ENCODE measurements at regions not wholly inside any gene's neighbourhood (a gene's known extent, or its start where the extent isn't known, plus 50 kb on each side); places are given as distances from the start of the nearest gene placed in this dataset.
A peak's percentile ranks its signal among the peaks of the same experiment; 100 is the strongest.
"Not testable (repeated sequence)": the region's sequence is repeated elsewhere in the genome, so short reads cannot be mapped to it uniquely, and the experiment has no call there.

DNA sequence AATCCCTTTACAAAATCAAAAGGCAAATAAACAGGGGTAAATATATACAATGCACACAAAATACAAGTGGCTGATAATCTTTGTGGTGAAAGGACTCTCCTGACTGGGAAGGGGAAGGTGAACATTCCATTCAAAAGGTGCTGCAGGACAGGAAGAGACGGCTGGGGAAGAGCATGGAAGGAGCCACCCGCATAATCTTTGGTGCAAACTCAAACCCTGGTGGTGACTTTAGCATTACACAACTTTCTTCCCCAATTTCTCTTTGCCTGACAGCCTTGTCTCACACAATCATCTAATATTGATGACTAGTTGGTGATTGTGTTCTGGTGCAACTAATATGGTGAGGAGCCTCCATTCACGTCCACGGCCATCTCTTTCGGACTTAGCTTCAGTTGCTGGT lies 117.0 kb upstream of the EGFR start:
- DNase-seq = no peak

DNA sequence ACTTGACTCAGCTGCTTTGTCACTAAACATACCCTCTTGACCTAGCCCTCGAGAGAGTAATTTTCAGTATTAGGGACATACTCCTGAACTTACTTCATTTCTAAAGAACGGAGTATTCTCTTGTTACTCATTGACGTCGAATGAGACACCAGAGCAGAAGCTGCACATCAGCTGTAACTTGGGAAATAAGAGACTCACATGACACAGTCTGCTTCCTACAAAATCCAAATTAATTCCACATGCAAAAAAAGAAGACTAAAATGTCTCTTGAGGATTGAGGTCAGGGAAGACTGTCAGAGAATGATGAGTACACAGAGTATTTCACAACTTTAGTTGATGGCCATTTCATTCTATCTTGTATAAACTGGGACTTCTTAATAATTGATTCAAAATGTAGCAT lies 114.7 kb upstream of the EGFR start:
- no peak for DNase-seq

DNA sequence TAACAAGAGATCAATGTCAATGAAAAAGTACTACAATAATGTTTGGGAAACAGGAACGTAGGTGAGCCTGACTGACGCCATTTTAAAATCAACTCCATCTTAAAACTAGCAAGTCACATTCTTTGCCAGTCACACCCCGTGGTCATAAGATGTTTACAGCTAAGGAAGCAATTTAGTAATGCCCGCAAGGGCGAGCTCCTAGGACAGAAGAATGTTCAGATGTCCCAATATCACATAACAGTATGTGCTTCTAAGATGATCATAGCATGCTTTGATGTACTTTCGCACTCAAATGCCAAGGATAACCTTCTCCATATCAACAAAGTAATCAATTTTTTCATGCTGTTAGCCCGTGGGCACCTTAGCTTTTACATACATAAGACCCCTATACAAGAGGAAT lies 113.8 kb upstream of the EGFR start:
- no peak for DNase-seq

DNA sequence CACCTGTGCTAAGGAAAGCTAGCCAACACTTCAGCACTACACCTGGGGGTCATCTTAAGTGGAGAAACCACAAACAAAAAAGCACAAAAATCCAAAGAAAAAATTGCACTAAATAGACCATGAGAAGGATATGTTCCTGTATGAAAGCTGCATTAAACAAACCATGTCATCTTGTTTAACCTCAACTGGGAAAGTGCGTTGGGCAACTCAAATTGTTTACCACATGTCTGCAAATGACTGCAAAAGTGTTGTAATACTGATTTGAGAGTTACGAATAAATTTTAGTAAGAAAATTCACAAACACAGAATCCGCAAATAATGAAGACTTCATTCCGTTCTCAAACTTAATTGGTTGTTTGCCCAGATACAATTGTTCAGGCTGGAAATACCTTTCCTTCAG lies 111.9 kb upstream of the EGFR start:
- DNase-seq = no peak

DNA sequence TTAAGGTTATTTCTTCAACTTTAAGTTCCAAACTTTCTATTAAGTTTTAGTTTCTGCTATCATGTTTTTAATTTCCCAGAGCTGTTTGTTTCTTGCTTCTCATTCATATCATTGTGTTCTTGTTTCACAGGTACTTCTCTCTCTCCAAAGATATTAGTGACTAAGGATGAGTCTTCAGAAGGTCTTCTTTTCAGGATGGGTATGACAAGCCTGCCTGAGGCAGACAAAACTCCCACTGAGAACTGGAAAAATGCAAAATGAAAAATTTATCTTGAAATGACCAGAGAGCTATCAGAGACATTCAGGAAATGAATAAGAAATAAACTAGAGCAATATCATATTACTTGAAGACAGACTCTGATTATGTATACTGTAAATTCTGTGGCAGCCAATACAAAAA lies 110.8 kb upstream of the EGFR start:
- DNase-seq = no peak

DNA sequence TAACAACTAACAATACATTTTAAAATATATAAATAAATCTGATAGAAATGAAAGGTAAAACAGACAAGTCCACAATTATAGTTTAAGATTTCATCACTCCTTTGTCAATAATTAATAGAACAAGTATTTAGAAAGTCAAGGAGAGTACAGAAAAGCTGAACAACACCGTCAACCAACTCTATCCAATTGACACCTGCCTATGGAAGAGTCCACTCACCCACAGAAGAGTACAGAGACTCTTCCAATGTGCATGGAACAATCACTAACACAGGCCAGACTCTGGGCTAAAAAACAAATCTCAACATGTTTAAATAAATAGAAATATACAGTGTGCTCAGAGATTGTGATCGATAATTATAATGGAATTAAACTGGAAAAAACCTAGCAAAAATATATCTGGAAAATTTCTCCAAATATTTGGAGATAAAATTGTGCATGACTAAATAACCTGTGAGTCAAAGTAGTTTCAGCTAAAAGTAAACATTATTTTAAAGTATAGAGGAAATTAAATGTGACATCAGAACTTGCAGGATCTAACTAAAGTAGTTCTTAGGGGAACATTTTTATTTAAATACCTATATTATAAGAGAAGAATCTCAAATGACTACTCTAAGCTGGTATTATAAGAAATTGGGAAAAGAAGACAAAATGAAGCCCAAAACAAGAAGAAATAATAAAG lies 109.9 kb upstream of the EGFR start:
- no peak for DNase-seq

DNA sequence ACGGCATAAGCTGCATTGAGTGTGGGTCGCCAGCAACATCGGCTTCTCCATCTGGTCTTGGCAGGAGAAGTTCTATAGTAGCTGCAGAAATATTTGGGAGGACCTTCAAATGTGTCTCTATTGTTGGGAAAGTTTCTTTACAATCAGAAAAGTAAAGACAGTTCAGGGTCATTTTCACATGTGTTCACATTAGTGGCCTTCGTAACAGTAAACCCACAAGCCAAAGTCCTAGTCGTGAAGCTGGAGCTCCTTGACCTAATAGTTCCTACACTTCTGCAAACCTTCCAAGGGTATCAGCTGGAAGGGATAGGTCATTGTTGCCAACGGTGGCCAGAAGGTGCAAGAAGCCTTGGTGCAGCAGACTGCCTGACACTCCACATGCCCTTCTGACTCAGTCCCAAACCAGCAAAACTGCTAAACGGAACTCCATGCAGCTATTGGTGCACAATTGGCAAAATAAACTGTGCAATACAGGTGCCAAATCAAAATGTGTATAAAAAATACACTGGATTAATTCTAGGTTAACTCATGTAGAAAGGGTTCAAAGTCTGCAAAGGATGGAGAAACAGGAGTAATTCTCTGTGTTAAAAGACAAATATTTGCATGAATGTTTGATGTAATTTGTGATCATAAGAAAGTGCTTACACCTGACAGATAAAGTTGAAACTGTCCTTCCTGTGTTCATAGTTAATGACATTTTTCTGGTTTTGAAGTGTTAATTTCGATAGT lies 102.8 kb upstream of the EGFR start:
- DNase-seq = no peak

DNA sequence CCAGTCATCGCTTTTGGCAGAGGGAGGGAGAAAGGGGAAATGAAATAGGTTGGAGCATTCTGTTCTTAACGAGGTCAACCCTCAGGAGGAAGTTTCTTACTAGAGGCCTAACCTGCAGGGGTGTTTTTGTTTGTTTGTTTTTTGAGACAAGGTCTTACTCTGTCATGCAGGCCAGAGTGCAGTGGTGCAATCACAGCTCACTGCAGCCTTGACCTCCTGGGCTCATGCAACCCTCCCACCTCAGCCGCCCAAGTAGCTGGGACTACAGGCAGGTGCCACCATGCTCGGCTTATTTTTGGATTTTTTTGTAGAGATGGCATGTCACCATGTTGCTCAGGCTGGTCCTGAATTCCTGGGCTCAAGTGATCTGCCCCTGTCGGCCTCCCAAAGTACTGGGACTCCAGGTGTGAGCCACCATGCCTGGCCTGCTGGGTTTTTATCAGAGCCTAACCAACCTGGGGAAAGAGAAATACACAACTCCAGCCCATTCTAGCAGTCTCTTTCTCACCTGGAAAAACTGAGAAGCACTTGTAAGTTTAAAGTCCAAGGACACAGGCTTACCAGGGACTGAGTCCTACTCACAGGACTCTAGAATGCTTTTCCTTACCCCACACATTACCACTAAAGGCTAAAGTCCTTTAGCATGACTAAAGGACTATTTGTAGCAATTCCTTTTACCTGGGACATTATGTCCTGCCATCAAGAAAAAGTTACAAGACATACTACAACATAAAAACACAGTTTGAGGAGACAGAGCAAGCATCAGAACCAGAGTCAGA lies 101.0 kb upstream of the EGFR start:
- no peak for DNase-seq

DNA sequence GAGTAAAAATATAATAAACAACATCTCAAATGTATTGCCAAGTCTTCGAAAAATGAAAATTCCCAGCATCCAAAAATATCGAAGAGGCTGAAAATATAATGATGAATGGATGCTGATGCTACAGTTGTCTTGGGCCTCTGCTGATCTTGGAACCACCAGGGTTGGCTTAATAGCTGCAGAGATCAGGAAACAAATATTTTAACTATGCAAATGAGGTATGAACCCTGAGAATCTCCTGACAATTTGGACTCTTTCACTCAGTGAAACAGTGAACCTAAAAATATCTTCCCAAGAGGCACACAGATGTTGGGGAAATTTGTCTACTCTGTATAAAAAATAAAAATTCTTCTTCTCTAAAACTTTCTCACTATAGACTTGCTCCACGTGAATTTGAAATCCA lies 97.7 kb upstream of the EGFR start:
- no peak for DNase-seq

DNA sequence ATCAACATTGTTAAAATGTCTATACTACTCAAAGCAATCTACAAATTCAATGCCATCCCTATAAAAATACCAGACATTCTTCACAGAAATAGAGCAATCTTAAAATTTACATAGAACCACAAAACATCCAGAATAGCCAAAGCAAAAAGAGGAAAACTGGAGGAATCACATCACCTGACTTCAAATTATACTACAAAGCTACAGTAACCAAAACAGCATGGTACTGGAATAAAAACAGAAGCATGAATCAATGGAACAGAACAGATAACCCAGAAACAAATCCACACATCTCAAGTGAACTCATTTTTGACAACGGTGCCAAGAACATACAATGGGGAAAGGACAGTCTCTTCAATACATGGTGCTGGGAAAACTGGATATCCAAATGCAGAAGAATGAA lies 87.3 kb upstream of the EGFR start:
- no peak for DNase-seq

DNA sequence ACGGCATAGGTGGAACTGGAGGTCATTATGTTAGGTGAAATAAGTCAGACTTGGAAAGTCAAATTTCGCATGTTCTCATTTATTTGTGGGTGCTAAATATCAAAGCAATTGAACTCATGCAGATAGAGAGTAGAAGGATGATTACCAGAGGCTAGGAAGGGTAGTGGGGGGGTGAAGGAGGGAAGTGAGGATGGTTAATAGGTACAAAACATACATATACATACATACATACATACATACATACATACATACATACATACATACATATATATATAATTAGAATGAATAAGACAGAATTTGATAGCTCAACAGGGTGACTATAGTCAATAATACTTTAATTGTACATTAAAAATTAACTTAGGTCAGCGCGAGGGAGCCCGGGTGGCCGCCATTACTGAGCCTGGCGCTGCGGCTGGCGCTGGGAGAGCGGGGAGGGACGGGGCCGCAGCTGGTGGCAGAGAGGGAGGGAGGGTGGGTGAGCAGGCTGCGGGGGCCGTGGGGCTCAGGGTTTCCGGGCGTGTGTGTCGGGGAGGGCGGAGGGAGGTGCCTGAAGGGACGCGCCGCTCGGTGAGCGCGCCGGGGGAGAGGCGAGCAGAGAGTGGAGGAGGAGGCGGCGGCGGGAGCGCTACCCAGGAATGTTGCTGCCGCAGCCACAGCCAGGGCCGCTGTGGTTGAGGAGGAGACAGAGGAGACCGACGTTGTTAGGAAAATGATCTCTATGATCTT lies 85.8 kb upstream of the EGFR start:
- peak; percentile 81 for DNase-seq

DNA sequence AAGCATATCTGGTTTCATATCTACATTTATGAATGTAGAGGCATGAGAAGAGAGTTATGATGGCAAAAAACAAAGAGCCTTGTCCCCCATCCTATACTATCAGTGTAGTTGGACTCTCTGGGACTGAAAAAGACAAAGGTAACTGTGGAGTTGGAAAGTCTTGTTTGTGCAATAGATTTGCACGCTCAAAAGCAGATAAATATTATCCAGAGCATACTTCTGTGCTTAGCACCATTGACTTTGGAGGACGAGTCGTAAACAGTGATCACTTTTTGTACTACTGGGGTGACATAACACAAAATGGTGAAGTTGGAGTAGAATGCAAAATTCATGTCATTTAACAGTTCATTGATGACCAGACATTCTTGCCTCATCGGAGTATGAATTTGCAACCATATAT lies 85.2 kb upstream of the EGFR start:
- DNase-seq = no peak

DNA sequence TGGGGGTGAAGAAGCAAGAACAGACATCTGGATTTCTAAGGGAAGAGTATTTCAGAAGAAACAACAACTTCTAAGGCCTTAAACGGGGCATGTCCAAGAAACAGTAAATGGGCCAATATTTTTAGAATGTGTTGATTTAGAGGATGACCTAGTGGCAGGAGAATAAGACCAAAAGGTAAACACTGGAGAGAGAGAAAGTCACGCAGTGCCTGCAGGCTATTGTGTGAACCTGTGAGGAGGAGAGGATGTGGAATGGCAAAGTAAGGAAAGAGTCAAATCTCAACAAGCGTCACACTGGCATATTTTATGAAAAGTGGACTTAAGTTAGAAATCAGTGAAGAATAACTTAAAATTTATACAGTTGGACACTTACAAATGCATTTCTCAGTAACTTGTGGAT lies 78.1 kb upstream of the EGFR start:
- DNase-seq = no peak

DNA sequence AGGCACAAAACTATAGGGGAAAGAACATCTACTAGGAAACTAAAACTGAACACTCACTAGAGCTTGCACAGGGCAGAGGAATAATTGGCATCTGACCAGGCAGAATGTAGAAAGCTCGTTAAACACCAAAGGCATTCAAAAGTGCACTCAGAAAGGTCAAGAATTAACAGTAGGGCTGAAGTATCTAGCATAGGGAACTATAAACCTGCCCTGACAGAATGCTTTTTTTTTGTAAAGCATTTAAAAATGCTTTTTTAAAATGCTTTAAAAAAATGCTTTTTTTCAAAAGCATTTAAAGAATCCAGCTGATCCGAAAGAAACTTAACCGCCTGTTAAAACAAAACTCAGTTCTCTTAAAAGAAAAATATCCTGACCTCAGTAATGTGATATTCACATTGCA lies 74.6 kb upstream of the EGFR start:
- no peak for DNase-seq

DNA sequence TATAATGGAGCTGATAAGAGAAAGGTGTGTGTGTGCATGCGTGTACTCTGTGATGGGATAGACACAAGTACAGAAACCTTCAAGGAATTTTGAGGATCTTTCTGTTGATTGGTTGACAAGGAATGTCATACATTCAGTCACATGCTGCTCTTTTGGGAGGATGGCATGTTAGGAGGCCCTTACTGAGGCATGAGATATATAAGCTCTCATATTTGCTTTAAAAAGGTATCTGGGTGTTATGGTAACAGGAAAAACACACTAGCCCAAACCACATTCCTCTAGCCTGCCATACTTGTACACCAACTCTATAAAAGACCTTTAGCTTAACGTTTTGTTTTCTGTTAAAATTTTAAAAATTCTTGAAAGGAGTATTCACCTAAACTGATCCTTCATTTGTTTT lies 72.5 kb upstream of the EGFR start:
- DNase-seq = no peak

DNA sequence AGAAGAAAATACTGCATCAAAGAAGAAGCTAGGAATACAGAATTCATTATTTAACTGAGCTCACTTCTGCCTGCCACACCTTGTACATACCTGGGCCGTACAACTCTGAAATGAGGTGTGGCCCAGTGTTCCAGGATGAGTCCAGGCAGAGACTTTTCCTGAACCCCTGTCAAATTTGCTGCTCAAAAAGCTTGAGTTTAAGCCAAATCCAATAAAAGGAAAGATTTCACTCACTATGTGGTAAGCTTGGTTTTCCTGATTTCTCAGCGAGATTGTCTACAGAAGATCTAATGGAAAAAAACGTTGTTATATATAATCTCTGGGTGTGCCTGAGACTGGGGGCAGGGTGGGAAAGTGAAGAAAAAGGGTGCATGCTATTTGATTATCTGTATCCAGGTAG lies 72.1 kb upstream of the EGFR start:
- no peak for DNase-seq

DNA sequence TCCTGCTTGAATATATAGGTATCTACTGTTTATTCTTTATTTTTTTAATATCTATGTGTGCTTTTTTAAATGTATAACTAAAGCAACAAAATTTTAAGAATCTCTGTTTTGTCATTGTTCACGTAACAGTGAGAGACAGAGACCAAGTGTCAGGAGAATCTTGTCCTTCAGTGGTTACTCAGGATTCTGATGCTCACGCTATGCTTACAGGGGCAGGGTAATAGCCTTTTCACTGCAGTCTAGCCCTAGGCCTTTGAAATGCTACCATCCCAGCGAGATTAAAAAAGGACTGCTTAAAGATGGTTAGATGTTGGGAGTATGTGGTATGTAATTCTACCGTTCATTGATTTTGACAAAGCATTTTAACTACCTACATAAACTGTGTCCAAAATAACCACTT lies 71.6 kb upstream of the EGFR start:
- no peak for DNase-seq

DNA sequence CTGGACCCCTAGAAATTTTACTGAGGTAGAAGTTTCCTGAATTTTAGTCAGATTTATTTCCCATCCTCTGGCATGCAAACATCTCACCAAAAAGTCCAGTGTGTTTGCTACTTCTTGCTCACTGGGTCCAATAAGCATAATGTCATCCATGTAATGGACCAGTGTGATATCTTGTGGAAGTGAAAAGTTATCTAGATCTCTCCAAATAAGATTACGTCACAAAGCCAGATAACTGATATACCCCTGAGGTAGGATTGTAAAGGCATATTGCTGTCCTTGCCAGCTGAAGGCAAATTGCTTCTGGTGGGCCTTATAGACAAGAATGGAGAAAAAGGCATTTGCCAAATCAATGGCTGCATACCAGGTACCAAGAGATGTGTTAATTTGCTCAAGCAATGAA lies 69.3 kb upstream of the EGFR start:
- not testable (repeated sequence) for DNase-seq

DNA sequence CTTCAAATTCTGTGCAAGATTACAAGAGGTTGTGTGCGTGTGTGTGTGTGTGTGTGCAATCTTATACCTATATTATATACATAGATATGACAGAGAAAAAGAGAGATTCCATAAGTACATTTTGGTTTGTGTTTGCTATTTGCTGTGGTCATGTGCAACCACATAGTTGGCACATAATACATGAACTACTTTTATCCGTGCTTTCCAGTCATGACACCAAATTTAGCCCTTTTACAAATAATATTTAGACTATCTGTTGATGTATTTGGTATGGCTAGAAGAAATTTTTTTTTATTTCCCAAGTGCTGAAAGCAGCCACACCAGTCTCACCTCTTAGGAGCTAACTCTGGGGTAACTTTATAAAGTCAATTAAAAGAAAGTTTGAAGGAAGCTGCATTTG lies 63.5 kb upstream of the EGFR start:
- DNase-seq = no peak

DNA sequence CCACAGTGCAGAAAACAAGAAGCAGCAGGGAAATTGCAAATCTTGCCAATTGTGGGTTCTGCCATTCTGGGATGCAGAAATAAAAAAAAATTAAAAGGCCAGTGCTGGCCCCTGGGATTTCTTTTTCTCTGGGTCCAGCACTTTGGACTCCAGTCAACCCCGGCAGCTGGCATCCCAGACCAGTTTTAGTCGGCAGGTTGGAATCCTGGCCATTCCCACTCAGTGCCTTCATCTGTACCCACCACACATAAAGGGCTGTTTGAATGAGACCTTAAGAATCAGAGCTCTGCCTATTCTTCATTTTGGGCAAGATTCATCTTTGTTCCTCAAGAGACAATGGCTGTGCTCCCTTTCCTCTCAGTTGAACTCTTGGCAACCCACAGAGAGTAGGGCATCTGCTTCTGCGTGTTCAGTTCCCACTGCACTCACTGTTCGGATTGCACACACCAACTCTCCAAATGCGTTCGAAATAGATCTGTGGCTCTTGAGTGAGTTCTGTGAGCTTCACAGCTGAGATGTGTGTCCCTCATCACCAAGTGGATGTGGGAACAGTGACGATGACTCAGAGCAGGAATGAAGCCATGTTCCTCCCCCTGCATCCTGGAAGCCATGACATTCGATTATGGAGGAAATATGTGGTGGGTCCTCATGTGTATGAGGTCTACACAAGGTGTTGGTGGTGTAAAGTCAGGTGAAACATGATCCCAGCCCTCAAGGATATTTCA lies 63.0 kb upstream of the EGFR start:
- DNase-seq = no peak

DNA sequence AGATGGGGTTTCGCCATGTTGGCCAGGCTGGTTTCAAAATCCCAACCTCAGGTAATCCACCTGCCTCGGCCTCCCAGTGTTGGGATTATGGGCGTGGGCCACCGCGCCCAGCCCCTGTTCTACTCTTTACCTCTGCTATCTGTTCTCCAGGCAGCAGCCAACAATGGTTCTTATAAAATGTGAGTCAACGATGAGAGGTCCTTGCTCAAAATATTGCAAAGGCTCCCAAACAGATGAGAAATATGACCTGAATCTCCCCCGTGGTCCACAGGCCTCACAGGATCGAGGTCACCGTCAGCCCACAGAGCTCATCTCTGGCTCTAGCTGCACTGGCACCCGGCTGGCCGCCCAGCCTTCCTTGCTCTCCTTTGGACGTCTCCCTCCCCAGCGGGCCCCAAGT lies 62.0 kb upstream of the EGFR start:
- DNase-seq = no peak

DNA sequence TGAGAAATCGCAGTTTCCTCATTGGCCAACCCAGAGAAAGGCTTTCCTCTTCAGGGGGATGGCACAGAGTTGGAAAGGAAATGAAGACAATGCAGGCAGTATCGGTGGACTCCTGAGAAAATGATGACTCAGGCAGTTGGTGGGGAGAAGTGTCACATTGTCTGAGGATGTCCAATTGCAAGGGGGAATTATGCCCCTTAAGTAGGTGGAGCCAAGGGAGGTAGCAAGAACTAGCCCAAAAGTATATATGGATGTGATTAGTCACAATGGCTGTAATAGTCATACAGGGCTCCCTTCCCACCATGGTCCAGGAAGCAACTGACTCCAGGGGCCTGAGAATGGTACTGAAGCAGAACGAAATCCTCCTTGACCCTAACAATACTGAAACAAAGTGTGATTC lies 58.3 kb upstream of the EGFR start:
- DNase-seq = no peak

DNA sequence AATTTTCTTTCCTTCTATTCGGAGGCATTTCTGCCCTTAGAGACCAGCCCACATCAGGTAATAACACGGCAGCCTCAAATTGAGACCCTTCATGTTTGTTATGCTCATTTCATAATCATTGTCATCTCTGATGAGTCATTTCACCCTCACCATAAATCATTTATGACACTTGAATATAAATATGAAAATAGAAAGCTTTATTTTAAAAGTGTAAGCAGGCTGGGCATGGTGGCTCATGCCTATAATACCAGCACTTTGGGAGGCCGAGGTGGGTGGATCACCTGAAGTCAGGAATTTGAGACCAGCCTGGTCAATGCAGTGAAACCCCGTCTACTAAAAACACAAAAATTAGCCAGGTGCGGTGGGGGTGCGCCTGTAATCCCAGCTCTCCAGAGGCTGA lies 57.4 kb upstream of the EGFR start:
- no peak for DNase-seq

Data from NCI-H69 (cell line).